ENCODE measurements at regions not wholly inside any gene's neighbourhood (a gene's known extent, or its start where the extent isn't known, plus 50 kb on each side); places are given as distances from the start of the nearest gene placed in this dataset.
"Not testable (repeated sequence)": the region's sequence is repeated elsewhere in the genome, so short reads cannot be mapped to it uniquely, and the experiment has no call there.

- no peak for DNase-seq (ENCODE audit: low read depth, low spot score)
These were observed 64.0 kb downstream of the GPRASP3 start for GRCh38 chrX:102784550-102784949.

GRCh38 chrX:102787283-102787682 lies 66.7 kb downstream of the GPRASP3 start:
- DNase-seq (ENCODE audit: low read depth, low spot score) = no peak

GRCh38 chrX:102808336-102808735 lies 87.8 kb downstream of the GPRASP3 start:
- DNase-seq (ENCODE audit: low read depth, low spot score) = no peak

GRCh38 chrX:102818269-102818668 lies 97.7 kb downstream of the GPRASP3 start:
- DNase-seq (ENCODE audit: low read depth, low spot score) = not testable (repeated sequence)

- no peak for DNase-seq (ENCODE audit: low read depth, low spot score)
These were observed 104.4 kb upstream of the RAB40AL start for GRCh38 chrX:102832661-102833060.

- no peak for DNase-seq (ENCODE audit: low read depth, low spot score)
These were observed 103.9 kb upstream of the RAB40AL start for GRCh38 chrX:102833136-102833535.

- DNase-seq (ENCODE audit: low read depth, low spot score) = no peak
These were observed 101.4 kb upstream of the RAB40AL start for GRCh38 chrX:102835504-102836146.

- no peak for DNase-seq (ENCODE audit: low read depth, low spot score)
These were observed 99.2 kb upstream of the RAB40AL start for GRCh38 chrX:102837847-102838246.

GRCh38 chrX:102840871-102841705 lies 96.0 kb upstream of the RAB40AL start:
- peak; percentile 15 for DNase-seq (ENCODE audit: low read depth, low spot score)

- DNase-seq (ENCODE audit: low read depth, low spot score) = no peak
These were observed 95.4 kb upstream of the RAB40AL start for GRCh38 chrX:102841706-102842003.

- no peak for DNase-seq (ENCODE audit: low read depth, low spot score)
These were observed 92.1 kb upstream of the RAB40AL start for GRCh38 chrX:102845020-102845419.

GRCh38 chrX:102846544-102847236 lies 90.4 kb upstream of the RAB40AL start:
- no peak for DNase-seq (ENCODE audit: low read depth, low spot score)

- DNase-seq (ENCODE audit: low read depth, low spot score) = no peak
These were observed 89.7 kb upstream of the RAB40AL start for GRCh38 chrX:102847362-102847761.

GRCh38 chrX:102849396-102849795 lies 87.7 kb upstream of the RAB40AL start:
- DNase-seq (ENCODE audit: low read depth, low spot score) = no peak

- not testable (repeated sequence) for DNase-seq (ENCODE audit: low read depth, low spot score)
These were observed 78.1 kb upstream of the RAB40AL start for GRCh38 chrX:102858826-102859549.

- no peak for DNase-seq (ENCODE audit: low read depth, low spot score)
These were observed 77.6 kb upstream of the RAB40AL start for GRCh38 chrX:102859550-102859871.

- DNase-seq (ENCODE audit: low read depth, low spot score) = no peak
These were observed 76.8 kb upstream of the RAB40AL start for GRCh38 chrX:102860235-102860634.

- DNase-seq (ENCODE audit: low read depth, low spot score) = peak; percentile 37
These were observed 73.3 kb upstream of the RAB40AL start for GRCh38 chrX:102863735-102864134.

- no peak for DNase-seq (ENCODE audit: low read depth, low spot score)
These were observed 70.0 kb upstream of the RAB40AL start for GRCh38 chrX:102866981-102867656.

- DNase-seq (ENCODE audit: low read depth, low spot score) = no peak
These were observed 53.6 kb upstream of the RAB40AL start for GRCh38 chrX:102883491-102883890.

Data from pulmonary artery endothelial cell (primary cell).